ENCODE measurements at regions not wholly inside any gene's neighbourhood (a gene's known extent, or its start where the extent isn't known, plus 50 kb on each side); places are given as distances from the start of the nearest gene placed in this dataset.

- TF ChIP-seq, protein P1, sequence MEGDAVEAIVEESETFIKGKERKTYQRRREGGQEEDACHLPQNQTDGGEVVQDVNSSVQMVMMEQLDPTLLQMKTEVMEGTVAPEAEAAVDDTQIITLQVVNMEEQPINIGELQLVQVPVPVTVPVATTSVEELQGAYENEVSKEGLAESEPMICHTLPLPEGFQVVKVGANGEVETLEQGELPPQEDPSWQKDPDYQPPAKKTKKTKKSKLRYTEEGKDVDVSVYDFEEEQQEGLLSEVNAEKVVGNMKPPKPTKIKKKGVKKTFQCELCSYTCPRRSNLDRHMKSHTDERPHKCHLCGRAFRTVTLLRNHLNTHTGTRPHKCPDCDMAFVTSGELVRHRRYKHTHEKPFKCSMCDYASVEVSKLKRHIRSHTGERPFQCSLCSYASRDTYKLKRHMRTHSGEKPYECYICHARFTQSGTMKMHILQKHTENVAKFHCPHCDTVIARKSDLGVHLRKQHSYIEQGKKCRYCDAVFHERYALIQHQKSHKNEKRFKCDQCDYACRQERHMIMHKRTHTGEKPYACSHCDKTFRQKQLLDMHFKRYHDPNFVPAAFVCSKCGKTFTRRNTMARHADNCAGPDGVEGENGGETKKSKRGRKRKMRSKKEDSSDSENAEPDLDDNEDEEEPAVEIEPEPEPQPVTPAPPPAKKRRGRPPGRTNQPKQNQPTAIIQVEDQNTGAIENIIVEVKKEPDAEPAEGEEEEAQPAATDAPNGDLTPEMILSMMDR (IDR thresholded peaks at IDR 0.05) = no peak
- no peak for TF ChIP-seq POLR2A (IDR thresholded peaks at IDR 0.05)
These were observed 96.4 kb upstream of the RPL38 start for GRCh38 chr17:74107107-74107506.

Data from uterus (tissue), 2 donors.